ENCODE measurements at regions not wholly inside any gene's neighbourhood (a gene's known extent, or its start where the extent isn't known, plus 50 kb on each side); places are given as distances from the start of the nearest gene placed in this dataset.

GRCh38 chr6:139533171-139533570 lies 158.7 kb upstream of the CITED2 start:
- H3K9me3 ChIP-seq (replicated peaks; ENCODE audit: control insufficient read depth, insufficient read depth, low read depth, low read length) = no peaks in the 10 kb centered on the region
- intact Hi-C loops (cut with micrococcal nuclease) = loop anchor here (1.0 to 10.0 kb wide), 4 partner anchors 15 to 392 kb away; no protein-coding TSS in a partner anchor
- no peak overlapping the region; the same call in 1 of the 2 replicates for H3K4me2 ChIP-seq (ENCODE audit: insufficient read depth, low read length)
- no peak overlapping the region for H3K4me3 ChIP-seq
- no TSS peak for BruUV-seq (replicated peaks)
- FAIRE-seq = no peak
- H3K36me3 ChIP-seq (ENCODE audit: control insufficient read depth, insufficient read depth, low read length) = no peaks in the 10 kb centered on the region
- TF ChIP-seq ZNF274 (IDR thresholded peaks at IDR 0.05; ENCODE audit: borderline replicate concordance, low read depth, low read length) (no peak), ZNF561 (CRISPR knock-in tag; conservative IDR thresholded peaks at IDR 0.05) (no peak), ZNF79 (CRISPR knock-in tag; IDR thresholded peaks at IDR 0.05; ENCODE audit: low read depth) (no peak), MITF (IDR thresholded peaks at IDR 0.05) (no peak), BACH1 (tag; IDR thresholded peaks at IDR 0.05) (no peak), ETV6 (IDR thresholded peaks at IDR 0.05; ENCODE audit: borderline replicate concordance in 1 of 2, low read depth in 2 of 2, low read length in 1 of 2) (no peak), ETV6 (CRISPR knock-in tag; IDR thresholded peaks at IDR 0.05; ENCODE audit: borderline replicate concordance) (no peak), MAFK (IDR thresholded peaks at IDR 0.05; ENCODE audit: low read length) (no peak), ZC3H8 (IDR thresholded peaks at IDR 0.05) (peak; percentile 41; the same call in 1 of the 2 replicates), ZNF347 (CRISPR knock-in tag; IDR thresholded peaks at IDR 0.05; ENCODE audit: low read depth) (no peak)
- in situ Hi-C loops (cut with MboI) = no loop called here
- no peaks in the 10 kb centered on the region for H3K27me3 ChIP-seq (ENCODE audit: control insufficient read depth in 2 of 2, insufficient read depth in 2 of 2, low read length in 2 of 2)
- WGBS (ENCODE audit: insufficient coverage, low coverage, missing lambda C conversion rate) = 52% methylated on average over 4 of the region's 4 CpGs
- peak overlapping the region; percentile 83 for H2AFZ ChIP-seq (ENCODE audit: low read depth, low read length)
- no peaks in the 10 kb centered on the region for H4K20me1 ChIP-seq (replicated peaks; ENCODE audit: control insufficient read depth, insufficient read depth, low read length)
- peaks cover 10 to 44% of the 10 kb centered on the region in 2 experiments; a peak in 4 of 5 replicates for H3K4me1 ChIP-seq (replicated peaks in 1 of 2; ENCODE audit: control insufficient read depth in 2 of 2, insufficient read depth in 2 of 2, low read length in 2 of 2)
- H3K79me2 ChIP-seq (ENCODE audit: control insufficient read depth, insufficient read depth, low read length) = no peaks in the 10 kb centered on the region
- peak overlapping the region in 1 of 2 experiments; percentile 67; a peak in 2 of 4 replicates for H3K9ac ChIP-seq (ENCODE audit: insufficient read depth in 1 of 2, low read depth in 2 of 2, low read length in 2 of 2)
- CTCF ChIA-PET (ENCODE audit: low intra/inter-chr PET ratio) = no interaction called here
- DNase-seq (ENCODE audit: extremely low read depth in 1 of 4, low spot score in 3 of 4) = no peak
- ATAC-seq = no peak; the same call in 2 of the 3 replicates
- POLR2A ChIA-PET = no interaction called here
- peak overlapping the region; percentile 70 for H3K27ac ChIP-seq (ENCODE audit: extremely low read depth, low read depth, low read length)
- H3K9me1 ChIP-seq (ENCODE audit: control insufficient read depth, insufficient read depth, low read length) = no peaks in the 10 kb centered on the region

Data from K562 (cell line).